ENCODE measurements at regions not wholly inside any gene's neighbourhood (a gene's known extent, or its start where the extent isn't known, plus 50 kb on each side); places are given as distances from the start of the nearest gene placed in this dataset.

DNA sequence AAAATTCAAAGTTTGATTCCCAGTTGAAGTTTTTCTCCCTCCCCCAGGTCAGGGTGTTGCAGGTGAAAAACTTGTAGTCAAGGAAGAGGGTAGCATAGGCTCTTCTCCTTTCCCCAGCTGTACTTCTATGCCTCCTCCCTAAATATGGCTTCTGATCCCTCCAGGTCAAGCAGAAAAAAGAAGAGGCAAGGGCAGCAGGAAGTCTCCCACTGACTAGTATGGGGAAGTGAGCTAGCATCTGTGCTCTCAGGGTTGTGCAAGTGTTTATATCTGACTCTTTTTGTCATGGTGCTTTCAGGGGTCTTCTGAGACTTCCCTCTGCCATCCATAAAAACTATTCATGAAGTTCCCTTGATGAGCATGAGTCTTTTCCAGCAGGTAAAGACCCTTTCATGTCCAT lies 76.0 kb downstream of the ATPSCKMT start:
- no peak for DNase-seq

DNA sequence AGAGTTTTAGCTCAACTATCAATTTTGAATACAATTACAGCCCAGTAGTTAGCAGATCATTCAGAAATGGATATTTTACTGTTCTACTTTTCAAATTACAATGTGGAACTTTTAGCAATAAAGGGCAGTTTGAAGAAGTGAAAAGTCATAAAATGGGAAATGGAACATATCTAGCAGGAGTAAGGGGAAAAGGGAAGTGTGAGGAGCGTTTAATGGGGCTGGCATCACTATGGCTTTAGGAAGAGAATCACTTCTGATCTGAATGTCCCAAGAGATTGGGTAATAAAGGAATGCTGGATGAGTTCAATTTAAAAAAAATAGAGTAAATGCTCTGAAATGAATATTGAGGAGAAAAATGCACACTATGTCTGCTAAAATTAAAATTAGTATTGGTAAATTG lies 77.4 kb downstream of the ATPSCKMT start:
- DNase-seq, result no peak

DNA sequence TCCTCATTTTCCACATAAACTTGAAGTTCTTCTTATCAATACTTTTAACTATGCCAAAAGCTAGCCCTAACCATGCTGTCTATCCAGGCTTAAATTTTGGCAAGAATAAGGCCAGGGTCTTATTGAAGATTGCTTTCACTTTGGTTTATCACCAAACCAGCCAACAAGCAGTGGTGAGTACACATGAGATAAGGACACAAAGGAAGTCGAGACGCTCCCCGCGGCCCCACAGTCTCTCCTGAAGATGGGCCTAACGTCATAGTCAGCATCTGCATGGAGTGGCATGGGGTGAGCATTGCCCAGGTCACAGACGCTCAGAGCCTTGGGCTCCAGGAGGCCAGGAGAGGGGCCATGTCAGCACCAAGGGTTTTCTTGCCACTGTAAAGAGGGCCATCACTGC lies 80.3 kb downstream of the ATPSCKMT start:
- no peak for DNase-seq

DNA sequence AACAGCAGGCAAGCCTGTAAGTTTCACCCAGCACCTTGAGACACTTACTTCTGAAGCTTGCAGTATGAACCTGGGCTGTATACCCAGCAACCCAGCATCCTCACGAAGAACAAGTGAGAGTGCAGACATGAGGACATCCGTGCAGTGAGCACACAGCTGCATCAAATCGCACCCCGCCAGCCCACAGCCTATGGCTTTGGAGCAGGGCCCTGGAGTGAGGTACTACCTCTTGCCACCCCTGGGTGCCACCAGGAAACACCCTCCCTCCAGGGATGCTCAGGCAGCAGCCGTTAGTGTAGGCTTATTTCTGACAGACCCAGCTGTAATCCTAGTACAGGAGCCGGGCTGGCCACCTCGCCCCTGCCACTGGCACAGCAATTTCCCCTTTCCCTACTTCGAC lies 81.4 kb downstream of the ATPSCKMT start:
- no peak for DNase-seq

DNA sequence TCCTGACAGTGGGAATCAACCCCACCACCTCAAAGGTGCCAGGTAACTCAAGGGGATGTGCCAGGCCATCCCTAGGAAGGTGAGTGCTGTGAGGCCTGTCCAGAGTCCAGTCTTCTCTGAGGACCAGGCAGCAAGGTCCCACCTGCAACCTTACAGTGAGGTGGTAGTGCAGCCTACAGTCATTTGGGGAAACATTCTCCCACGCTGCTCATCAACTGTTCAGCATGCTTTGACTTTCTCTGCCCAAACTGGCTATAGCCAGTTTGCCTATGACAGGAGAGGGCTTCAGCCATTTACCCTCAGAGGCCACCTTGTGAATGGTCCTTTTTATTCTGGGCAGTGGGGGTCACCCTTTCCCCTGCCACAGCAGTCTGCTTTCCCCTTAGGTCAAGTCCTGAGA lies 81.9 kb downstream of the ATPSCKMT start:
- no peak for DNase-seq

DNA sequence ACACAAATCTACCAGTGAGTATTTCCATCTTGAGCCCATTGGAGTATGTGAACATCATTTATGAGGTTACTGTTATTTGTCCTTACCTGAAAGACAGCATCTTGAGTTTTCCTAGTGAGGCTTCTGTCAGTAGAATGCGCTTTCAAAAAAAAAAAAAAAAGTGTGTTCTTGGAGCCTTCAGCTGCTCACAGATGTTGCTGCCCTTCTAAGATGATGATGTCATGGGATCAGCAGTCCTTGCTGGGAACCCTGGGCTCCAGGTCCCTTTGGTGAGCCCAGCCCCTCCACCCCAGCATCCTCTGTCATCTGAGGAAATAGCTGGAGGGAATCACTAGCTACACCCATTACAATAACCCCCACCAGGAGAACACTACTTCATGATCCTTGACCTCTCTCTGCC lies 83.3 kb downstream of the ATPSCKMT start:
- no peak for DNase-seq

DNA sequence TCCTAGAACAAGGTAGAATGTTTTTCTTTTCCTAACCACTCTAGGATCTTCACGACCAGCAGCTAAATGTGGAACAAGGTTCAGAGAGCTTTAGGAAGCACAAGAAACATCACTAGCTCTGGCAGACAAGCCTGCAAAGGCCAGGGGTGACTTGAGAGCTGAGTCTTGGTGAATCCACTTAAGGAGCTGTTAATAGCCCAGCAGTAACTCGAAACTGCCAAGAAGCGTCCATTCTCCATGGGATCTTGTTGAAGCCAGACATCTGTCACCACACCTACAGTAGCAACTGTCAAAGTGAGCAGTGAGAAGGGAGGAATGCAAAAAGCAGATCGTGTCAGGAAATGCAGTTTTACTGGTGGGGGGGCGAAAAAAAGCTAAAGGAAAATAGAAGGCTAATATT lies 87.2 kb downstream of the ATPSCKMT start:
- no peak for DNase-seq

DNA sequence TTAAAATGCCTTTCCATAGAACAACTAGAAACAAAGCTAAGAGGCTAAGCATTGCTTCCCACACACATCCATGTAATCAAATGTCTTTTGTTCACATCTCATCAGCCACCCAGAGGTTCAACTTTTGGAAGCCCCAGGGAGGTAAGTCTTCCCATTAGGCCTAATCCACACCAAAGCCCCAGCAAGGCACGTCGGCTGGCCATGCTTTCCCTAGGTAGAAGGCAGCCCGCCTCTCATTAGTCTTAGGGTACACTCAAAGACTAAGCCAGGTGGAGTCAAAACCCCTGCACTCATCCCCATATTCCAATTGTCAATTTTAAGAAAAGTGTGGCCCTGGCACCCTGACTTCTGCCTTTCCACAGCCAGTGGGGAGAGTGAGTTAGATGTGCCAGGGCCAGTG lies 87.9 kb downstream of the ATPSCKMT start:
- DNase-seq, result no peak

DNA sequence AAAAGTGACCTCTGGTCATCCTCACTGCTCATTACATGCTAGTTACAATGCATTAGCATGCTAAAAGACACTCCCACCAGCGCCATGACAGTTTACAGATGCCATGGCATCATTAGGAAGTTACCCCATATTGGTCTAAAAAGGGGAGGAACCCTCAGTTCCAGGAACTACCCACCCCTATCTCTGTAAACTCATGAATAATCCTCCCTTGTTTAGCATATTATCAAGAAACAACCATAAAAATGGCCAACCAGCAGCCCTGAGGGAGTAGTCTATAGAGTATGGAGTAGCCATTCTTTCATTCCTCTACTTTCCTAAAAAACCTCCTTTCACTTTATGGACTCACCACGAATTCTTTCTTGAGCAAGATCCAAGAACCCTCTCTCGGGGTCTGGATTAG lies 89.4 kb downstream of the ATPSCKMT start:
- no peak for DNase-seq

DNA sequence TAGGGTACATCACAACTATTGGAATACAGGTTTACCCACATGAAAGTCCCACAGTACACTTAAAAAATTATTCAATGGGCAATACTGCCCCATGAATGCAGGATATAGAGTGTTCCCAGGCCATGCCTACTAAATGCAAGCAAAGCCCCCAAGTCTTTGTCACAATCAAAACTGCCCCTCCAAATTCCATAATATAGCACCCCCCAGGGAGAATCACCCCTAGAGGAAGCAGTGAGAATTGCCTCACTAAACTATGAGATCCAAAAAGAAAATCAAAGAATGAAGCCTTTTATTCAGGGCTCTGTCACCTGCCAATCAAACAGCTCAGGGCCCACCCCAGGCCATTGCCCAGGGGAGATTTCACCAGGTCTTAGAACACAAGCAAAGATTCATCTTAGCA lies 90.8 kb downstream of the ATPSCKMT start:
- no peak for DNase-seq

DNA sequence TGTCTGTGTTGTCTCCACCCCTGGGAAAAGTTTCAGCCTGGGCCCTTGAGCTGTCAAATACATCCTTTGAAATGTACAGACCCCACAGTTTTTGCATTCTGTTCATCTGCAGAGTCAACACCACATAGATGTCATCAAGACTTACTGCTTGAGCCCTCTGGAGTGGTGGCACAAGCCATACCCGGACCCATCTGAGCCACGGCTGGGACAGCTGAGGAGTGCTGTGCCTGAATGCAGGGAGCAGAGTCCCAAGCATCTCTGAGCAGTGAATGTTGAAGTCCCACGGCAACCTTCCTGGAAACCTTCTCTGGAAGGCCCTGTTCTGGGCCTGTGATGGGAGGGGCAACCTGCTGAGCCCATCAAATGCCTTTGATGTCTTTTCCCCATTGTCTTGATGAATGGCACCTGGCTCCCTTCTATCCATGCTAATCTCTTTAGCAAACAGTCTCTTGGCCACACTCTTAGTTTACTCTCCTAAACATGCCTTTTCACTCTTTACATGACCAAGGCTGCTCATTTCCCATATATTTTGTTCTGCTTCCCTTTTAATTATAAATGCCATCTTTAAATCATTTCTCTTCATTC lies 92.5 kb downstream of the ATPSCKMT start:
- no peak for DNase-seq

DNA sequence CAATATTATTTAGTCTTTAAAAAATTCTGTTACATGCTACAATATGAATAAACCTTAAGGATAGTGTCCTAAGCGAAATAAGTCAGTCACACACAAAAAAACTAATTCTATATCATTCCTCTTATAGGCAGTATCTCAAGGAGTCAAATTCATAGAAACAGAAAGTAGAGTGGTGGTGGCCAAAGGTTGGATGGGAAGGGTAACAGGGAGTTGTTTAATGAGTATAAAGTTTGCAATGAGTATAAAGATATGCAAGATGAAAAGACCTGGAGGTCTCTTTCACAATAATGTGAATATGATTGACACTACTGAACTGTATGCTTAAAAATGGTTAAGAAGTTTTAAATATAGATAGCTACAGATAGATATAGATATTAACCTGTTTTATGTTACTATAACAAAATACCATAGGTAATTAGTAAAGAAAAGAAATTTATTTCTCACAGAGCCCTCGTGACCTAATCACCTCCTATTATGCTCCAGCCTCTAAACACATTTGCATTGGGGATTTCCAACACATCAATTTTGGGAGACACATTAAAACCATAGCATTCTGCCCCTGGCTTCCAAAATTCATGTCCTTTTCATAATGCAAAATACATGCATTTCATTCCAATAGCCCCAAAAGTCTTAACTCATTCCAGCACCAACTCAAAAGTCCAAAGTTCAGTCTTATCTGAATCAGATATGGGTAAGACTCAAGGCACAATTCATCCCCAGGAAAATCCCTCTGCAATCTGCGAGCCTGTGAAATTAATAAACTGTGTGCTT lies 93.6 kb downstream of the ATPSCKMT start:
- DNase-seq, result no peak

DNA sequence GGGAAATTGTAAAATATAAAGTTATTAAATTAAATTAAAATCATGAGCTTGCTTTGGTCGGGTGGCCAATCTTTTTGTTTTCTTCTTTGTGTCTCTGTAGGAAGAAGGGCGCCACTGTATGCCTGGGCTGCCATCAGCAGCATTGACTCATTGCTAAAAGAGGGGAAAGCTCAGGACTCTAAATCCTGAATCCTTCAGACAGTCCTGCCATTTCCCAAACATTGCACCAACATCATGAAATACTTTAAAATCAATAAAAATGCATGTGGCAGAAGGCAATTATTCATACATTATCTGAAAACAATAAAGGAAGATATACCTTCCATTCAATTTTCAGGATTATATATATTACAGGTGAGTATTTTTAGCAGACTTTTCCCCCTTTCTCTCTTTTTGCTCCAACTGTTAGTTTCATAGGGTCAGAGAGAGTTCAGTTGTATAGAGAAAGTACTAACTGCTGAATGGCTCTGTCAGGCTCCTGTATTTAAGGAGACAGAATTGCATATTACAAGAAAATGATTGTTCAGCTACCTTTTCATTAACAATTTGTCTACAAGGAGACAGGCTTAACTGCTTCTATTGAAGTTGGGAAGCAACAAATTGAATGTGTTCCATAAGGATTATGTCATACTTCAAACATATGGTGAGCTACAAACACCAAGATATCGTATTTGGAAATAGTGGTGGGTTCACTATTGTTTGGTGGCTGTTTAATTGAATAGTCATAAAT lies 95.7 kb downstream of the ATPSCKMT start:
- DNase-seq, result no peak

DNA sequence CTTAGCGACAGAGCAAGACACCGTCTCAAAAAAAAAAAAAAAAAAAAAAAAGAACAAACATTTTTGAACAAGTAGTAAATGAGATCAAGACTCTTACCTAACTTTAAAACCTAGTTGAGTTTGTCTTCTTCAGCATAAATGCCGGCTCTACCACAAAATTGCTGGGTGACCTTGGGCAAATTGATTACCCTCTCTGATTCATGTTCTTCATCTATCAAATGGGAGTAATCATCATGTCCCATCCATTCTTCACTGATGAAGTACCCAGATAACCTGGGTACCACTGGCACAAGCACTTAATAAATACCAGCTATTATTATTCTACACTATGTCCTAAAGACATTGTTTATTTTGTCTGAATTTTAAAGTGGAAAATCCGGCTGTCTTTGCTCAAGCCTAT lies 96.3 kb downstream of the ATPSCKMT start:
- no peak for DNase-seq

DNA sequence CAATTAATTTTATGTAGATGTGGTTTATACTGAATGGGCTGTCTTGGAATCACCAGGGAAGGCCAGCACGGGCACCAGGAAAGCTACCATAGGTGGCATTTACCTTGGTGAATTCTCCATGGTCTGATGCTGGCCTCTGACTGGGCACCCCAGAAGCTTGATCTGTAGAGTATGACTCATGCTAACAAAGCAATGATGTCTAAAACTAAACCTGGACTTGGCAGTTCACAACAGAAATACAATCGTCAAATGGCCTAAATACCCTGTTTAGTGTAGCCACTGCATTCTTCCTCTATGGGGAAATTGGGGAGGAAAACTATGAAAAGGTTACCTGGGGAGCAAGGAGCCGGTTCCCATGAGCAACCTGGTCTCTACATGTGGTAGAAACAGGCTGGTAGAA lies 98.0 kb downstream of the ATPSCKMT start:
- no peak for DNase-seq

DNA sequence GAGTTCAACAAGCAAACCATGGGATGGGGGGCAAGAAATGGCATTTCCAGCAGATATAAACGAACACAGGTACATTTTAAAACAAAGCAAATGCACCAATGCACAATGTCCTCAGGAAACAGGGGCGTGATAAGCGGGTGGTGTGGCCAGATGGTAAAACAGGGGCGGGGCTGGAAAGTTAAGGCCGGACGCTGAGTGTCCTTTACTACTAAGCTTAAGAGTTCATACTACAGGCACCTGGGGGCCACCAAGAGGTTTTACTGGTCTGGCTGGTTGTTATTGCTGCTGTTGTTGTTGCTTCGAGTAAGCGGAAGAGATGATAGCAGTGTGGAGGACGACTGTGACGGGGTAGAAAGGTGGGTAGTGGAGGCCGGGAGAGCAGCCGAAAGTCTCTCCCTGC lies 99.8 kb downstream of the ATPSCKMT start:
- no peak for DNase-seq

DNA sequence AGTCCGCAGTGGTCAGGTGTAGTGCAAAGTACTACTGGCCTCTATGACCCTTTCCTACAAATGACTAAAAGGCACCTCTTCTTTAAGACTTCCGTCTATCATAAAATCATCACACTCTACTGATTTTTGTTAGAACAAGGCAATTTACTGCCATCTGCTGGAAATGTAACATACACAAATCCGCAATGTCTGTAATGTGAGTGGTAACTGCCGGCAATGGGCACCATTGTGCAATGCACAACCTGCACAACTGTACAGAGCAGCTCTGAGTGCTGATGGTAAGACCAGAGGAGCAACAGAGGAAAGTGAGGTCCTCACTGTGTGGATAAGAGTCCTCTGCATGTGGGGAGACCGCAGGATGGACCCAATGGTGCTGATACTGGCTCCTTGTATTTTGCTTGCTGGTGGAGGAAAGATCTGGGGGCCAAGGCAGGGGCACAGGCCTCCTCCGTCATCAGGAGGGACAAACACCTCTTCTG lies 103.7 kb downstream of the ATPSCKMT start:
- no peak for DNase-seq

DNA sequence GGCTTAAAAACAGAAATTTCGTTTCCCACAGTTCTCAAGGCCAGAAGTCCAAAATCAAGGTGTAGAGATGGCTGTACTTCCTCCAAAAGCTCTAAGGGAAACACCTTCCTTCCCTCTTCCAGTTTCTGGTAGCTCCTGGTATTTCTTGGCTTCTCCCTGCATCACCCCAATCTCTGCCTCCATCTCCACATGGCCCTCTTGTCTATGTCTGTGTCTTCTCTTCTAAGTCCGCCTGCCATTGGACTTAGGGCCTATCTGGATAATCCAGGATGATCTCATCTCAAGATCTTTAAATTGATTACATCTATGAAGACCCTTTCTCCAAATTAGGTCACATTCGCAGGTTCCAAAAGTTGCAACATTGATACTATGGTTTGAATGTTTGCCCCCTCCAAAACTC lies 105.6 kb downstream of the ATPSCKMT start:
- DNase-seq, result no peak

DNA sequence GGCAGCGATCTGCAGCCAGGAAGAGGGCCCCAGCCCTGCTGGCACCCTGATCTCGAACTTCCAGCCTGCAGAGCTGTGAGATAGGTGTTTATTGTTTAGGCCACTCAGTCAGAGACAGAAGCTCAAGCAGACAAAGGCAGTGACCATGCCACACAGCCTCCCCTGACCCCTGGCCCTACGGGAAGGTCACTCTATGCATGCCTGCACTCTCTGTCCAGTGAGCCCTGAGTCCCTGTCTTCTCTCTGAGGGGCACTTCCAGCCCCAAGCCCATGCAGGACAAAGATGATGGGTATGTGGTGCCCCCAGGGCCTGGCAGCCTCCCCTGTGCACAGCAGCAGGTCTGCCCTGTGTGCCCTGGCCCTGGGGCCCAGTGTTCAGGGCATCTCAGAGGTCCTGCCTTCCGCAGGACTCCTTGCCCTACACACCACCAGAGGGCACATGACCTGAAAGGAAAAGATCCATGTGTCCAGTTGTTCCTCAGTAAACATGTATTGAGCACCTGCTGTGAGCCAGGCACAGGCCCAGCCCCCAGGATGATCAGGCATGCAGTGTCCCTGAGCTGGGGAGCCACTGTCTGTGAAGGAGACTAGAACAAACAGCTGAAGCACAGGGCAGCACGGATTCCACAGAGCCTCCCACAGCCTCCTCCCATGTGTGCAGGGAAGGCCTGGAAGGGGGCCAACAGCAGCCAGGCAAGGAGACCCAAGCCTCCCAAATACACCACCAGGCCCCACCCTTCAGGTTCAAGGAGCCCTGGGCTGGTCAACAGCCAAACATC lies 109.3 kb downstream of the ATPSCKMT start:
- no peak for DNase-seq

DNA sequence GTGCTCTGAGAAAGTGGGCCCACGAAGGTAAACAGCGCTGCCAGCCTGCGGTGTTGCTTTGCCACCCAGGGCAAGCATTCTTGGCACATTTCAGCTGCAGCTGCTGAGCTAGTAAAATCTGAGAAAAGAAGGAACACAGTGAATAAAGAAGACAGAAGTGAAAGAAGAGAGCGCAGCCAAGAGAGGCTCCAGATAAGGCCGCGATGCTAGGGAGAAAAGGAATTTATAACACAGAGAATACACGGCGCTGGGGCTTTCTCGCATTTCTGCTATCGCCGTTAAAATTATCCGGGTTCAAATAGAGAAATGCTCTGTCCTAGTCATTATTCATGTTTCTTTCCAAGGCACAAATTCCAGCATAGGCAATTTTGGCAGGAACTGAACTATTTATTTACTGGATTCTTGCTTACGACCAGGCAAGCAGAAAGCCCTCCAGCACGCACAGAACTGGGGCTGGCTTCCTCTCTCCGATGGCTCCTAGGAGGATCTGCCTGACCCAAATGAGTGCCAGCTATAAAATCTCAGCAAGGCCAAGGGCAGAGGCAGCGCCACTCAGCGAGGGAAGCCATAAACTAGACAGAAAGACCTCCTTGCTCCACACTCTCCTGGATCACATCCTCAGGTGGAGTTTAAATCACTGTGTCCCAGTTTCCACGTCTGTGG lies 111.2 kb downstream of the ATPSCKMT start:
- no peak for DNase-seq

DNA sequence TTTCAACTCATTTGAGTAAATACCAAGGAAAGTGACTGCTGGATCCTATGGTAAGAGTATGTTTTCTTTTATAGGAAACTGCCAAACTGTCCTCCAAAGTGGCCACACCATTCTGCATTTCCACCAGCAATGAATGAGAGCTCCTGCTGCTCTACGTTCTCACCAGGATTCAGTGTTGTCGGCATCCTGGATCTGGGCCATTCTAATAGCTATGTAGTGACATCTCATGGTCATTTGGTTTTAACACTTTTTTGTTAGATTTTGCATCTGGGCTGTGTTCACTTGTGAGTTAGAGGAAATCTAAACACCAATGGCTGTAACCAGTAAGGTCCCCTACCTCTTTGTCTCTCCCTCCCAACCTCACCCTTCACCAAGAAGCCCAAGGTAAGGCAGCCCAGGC lies 115.9 kb downstream of the ATPSCKMT start:
- no peak for DNase-seq

DNA sequence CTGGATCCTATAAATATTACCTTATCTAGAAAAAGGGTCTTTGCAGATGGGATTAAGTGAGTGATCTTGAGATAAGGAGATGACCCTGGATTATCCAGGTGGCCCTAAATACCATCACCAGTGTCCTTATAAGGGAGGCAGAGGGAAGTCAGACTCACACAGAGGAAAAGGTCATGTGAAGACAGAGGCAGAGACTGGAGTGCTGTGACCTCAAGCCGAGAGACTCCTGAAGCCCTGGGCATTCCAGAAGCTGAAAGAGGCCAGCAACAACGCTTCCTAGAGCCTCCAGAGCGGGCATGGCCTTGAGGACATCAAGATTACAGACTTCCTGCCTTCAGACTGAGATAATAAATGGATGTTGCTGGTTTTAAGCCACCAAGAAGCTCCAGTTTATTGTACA lies 118.8 kb downstream of the ATPSCKMT start:
- no peak for DNase-seq
